ENCODE measurements at regions not wholly inside any gene's neighbourhood (a gene's known extent, or its start where the extent isn't known, plus 50 kb on each side); places are given as distances from the start of the nearest gene placed in this dataset.

DNA sequence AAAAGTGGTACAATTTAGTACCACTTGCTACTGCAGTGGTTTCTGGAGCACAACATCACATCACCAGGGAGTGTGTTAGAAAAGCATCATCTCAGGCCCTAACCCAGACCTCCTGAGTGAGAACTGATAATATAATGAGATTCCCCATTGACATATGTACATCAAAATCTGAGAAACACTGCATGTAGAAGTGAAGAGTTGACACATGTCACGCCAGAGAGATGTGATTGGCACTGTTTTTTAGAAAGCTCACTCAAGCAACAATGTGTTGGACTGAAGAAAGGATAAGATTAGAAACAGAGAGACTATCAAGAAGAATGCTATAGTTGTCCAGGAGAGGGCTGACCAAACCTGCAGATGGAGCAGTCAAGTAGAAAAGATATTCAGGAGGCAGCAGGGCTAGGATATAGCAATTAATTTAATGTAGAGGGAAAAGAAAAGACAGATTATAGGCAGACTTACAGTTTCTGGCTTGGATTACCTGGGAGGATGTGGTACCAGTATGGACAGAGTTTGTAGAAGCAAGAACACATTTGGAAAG is 324.4 kb upstream of the ADAMTSL1 start:
- DNase-seq (ENCODE audit: low spot score): no peak

DNA sequence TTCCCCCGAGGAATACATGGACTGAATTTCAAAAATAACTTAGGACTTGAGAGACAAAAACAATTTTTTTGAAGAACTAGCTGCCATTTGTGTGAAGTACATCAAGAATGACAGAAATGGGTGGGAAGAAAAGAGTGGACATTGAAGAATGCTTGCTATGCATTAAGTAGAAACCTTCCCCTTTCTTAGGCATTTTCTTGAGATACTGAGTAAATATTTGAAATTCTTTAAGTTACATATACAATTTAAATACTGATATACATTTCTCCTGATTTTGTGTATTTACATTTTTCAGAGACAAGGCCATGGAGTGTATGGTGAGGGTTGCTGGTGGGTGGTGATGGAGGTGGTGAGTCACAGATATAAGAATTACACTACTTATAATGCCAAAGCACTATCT is 319.3 kb upstream of the ADAMTSL1 start:
- DNase-seq (ENCODE audit: low spot score): no peak

DNA sequence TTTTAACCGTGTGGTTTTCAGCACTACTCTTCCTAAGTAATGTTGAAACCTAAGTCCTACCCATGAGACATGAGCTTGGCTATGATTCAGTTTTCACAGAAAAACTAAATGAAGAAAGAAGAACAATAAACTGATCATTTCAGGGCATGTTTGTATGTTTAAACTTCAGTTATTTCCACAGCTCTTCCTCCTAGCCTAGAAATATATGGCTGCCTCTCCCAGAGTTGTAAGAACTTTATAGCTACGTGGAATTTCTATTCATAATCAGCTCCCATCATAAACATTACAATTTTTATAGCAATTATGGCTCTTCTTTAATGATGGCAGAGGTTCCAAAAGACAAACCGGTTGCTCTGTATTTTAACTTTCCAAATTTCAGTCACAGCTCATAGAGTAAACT is 314.7 kb upstream of the ADAMTSL1 start:
- no peak for DNase-seq (ENCODE audit: low spot score)

DNA sequence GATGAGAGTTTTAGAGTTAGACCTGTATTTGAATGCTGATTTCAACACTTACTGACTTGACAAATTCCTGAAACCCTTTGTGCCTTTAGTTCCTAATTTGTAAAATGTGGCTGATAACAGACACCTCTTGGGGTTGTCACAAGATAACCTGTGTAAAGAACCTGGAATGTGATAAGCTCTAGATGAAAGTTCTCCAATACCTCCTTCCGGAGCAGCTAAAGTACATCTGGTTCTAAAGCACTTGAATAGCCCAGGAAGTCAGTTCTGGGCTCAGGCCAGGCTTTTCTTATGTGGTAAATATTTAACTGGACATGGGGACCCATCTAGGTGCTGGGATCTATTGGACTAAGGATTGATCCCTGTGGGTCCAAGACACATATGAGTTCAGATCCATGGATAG is 310.8 kb upstream of the ADAMTSL1 start:
- DNase-seq (ENCODE audit: low spot score): no peak

DNA sequence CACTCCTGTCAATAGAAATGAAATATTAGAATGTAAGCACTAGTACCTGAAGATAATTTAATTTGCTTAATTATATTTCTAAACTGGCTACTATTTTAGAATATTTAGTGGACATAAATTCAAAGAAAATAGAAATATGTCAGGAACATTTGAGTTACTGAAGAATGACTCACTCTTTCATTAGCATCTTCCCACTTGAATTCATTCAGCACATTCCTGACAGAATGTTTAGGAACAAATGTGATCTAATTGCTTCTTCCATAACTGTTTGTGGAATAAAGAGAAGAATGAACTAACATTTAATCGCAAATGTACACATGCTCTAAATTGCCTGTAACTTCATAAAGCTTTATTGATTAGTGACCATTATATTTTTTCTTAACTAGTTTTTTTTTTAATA is 306.2 kb upstream of the ADAMTSL1 start:
- DNase-seq (ENCODE audit: low spot score): no peak

DNA sequence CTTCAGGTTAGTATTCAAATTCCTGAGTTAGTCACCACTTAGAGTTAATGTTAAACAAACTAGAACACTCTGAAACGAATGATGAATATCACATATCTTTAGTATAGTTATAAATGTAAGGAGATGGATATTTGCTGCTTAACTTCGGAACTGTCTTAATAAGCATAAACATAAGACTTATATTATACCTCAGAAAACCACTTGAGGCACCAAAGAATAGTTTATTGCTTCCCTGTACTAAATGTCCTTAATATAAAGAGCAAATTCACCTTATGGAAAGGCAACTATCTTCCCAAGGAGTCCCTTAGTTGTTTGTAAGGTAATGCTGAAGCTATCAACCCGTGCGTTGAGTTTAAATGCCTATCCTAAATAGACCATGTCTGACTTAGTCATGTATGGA is 300.0 kb upstream of the ADAMTSL1 start:
- DNase-seq (ENCODE audit: low spot score): no peak

DNA sequence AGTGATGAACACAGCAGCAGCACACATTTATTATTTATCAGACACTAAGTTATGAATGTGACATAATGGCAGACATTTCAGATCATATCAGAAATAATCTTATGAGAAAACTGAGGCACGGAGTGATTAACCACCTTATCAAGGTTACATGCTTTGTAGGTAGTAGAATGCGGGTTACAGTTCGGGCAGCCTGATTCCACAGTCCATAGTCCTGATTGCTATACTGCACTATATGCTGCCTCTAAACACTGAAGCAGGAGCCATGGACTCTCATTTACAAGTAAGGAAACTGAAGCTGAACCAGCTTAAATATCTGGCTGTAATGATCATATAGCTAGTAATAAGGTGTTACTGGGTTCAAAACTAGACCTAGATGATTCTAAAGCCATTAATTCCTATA is 291.3 kb upstream of the ADAMTSL1 start:
- no peak for DNase-seq (ENCODE audit: low spot score)

DNA sequence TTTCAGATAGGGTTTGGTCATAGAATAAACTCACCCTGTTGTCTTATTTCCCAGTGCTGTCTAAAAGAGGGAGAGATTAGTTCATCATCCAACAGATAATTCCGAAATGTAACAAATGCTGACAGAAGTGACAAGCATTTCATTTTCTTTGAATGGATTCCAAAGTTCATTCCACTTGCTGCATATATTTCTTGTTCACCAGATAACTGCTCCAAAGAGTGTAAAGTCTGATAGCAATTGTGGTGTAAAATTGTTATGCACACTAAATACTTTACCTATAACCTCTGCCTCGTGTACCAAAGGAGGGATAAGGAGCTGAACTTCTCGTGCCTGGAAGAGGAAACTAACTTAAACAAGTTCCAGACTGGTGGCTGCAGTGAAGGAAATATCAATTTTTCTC is 290.0 kb upstream of the ADAMTSL1 start:
- DNase-seq (ENCODE audit: low spot score): no peak

DNA sequence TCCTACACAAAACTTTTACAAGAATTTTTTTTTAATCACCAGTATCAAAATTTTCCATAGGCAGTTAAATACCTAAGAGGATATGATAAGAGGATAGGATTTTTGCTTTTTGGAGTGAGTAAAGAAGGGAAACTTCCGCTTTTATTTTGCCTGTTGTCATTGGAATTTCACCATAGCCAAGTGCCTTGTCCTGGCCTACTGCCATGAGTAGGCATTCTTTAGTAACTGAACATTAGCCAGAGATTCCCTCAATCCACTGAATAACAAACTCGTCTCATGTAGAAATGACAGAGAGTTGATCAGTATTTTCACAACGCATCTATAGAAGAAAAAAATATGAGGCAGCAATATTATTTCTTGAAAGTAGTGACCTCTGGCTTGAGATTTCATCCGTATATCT is 289.6 kb upstream of the ADAMTSL1 start:
- no peak for DNase-seq (ENCODE audit: low spot score)

DNA sequence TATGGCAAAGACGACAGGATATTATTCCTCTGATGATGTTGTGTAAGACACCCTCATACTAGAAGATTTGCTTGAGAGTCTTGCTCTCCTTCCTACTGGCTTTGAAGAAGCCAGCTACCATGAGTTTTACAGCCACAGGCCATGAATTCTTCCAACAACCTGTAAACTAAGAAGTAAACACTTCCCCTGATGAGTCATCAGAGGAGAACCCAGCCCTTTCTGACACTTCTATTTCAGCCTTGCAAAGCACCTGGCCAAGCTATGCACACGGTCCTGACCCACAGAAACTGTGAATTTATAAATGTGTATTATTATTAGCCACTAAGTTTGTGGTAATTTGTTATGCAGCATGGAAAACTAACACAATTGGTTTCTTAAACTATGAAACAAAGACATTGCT is 288.8 kb upstream of the ADAMTSL1 start:
- no peak for DNase-seq (ENCODE audit: low spot score)

DNA sequence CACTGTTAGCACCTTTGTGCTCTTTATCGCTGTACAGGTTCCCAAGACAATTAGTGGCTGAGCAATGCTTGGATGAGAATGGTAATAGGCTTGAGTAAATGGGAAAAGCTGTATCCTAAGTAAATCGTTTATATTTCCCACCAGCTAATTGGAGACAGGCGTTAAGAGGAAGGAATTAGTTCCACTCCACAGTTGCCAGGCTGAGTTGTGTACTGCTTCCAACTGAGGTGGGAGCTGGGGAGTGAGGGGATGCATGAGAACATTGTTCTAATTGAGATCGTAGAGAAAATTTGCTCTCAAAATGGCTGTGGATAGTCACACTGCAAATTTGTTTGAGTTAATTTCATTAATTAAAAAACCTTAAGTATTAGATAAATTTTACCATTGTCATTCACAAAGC is 285.0 kb upstream of the ADAMTSL1 start:
- DNase-seq (ENCODE audit: low spot score): no peak

DNA sequence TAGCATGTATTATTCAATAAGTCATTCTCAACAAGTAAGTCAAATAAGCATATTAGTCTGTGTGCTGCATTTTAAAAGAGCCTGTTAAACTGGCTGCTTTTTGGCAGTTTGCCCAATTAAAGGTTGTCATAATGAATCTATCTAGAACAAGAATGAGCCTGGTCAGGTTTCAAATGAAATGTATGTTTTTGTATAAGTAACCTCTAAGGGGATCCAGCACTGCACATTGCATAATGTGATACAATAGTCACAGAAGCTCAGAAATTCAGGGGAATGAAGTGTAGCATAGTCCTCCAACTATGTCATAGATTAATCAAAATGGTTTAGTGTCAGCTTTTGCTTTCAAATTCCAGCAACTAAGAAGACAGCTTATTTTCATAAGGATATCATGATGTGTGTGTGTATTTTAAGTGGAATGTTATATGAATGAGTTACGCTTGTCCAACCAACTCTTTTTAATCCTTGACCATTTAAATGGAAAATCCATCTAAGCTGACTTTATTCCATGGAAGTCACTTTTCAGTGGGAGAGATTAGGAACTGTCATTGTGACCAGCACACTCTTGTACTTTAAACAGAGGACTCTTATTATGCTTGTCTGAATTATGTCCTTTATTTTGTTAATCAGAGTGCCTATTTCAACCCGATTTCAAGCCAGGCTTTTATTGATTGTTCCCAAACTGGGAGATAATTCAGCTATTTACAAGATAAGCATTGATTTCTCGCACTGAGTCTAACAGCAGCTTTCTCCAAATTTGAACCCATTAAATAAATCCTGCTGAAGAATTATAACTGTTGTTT is 283.9 kb upstream of the ADAMTSL1 start:
- peak; percentile 4 for DNase-seq (ENCODE audit: low spot score)

DNA sequence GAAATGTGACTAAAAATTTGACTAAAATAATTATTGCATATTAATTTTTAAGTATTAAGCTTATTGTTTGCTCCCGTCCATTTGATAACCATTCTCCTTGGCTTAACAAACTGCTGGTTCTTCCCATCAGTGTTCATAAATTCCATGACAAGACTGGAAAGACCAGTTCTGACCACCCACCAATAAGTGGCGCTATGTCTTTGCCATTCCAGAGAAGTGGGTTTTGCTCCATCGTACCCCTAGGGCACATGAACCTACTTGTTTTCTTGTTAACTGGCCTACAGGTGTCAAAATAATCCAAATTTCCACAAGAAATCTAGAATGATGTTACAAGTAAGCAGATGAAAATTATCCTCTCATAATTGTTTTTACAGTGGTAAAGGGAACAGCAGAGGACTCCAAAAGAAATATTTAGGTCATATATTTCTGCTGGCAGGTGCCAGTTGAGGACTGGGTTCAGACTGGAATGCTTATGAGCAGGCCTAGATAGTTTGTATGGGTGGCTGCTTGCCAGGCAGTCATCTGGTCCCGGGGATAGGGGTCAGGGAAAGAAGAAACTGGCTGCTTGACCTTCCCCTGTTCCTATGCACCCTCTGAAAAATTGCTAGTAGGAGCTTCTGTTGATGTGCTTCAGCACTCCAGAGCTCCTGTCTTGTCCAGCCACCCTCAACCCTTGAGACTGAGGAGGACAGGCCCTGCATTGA is 283.1 kb upstream of the ADAMTSL1 start:
- DNase-seq (ENCODE audit: low spot score): peak; percentile 4

DNA sequence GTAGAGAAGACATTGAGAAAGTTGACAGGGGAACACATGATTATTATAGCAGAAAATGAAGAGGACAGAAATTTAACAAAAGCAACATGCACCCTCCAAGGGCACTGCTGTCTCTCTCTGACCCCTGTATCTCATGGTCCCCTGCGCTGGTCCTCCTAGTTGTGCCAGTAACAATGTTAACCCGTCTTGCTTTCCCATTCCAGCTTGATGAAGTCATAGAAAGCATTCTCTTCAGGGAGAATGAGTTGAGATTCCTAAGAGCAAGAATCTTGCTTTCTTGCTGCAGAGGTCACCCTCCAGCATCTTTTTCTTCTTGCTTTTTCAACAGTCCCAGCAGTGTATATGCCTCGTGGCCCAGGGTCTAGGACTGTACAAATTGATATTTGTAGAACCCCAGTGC is 279.6 kb upstream of the ADAMTSL1 start:
- DNase-seq (ENCODE audit: low spot score): no peak

DNA sequence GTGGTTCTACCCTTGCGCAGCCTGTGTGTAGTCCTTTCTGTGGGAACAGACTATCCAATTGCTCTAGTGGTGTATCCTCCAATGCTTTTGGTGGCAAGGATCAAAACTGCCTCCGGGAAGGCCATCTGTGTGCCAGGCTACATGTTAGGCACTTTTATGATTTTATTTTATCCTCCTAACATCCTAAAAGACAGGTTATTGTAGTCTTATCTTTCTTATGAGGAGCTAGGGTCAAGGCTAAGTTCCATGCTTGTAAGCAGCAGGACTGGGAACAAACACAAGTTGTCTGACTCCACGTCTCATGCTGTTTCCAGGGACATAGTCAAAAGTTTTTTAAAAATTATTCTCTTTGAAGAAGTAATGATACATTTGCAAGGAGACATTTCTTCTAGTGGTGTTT is 278.7 kb upstream of the ADAMTSL1 start:
- DNase-seq (ENCODE audit: low spot score): no peak

DNA sequence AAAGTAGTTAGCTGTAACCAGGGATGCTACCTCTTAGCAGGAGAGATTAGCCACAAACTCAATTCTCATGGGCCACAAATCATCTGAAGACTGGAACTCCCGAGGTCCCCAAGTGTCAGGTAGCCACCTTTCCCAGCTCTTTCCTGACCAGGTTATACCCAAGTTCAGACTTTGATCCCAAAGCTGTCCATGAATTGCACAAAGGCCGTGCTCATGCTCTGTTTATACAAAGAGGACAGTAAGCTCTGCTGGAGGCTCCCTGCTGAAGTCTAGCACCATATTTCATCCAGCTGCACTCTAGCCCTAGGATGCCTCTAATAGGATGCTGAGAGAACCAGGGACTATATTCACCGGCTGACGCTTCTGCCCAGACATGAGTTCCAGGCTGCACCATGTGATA is 271.0 kb upstream of the ADAMTSL1 start:
- no peak for DNase-seq (ENCODE audit: low spot score)

DNA sequence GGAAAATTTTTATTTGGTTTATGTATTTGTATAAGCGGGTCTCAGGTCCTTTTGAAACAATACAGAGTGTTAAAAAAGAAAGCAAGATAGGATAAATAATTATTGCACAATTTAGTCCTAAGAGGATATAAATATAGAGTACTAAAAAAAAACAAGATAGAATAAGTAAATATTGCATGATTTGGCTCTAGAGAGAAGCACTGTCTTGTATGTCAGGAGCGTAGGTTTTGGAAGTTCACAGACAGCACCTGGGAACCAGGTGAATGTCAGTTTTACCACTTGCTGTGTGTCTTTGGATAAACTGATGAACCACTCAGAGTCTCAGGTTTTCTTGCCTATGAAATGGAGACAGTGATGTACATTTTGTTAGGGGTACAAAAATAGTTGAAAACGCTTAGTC is 266.2 kb upstream of the ADAMTSL1 start:
- no peak for DNase-seq (ENCODE audit: low spot score)

DNA sequence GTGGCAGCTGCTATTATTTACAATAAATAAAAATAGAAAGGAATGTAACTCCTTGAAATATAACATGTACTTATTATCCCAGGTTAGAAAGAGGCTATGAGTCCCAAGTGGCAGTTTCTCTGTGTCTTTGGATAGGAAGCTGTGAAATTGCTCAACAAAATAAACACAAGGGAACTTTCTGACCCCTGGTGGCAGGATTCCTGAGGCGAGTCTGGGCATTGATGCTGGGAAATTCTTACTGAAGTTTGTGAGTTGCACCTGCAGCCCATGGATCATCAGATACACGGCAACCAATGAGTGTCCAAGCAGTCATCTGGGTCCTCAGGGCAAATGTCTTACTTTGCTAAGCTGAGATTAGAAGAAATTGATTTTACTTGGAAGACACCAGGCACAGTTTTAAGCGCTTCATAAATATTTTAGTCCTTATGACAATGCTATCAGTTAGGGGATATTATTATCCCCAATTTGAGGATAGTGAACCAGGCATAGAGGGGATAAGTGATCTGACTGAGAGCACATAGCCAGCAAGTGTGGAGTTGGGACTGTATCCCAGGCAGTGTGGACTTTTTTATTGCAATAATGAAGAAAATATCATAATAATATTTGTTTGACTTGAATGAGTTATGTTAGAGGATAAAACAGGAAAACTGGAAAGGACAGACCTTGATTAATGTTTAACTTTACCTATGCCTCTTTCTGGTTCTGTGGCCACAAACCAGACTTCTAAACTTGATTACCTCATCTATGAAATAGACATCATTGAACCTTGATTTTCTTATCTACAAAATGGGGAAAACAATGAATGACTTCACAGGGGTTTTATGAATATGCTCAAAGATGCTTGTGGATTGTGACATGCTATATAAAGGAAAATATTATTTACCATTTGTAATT is 265.5 kb upstream of the ADAMTSL1 start:
- DNase-seq (ENCODE audit: low spot score): peak; percentile 48

DNA sequence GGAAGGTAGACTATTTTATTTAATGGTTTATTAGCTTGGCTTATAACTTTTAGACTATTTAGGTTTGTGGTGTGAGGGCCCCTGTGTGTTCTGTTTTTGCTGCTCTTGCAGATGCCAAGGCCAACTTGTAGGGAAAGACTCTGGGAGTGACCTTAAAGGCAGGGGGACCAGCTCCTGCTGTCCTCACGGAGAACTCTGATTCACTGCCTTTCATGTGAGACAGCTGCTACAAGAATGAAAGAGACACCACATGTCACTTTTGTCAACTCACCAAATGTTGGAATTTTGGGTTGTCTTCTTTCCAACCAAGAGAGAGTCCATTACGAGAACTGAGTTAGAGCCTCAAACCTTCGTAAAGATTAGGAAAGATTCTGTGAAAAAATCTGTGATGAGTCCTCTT is 258.3 kb upstream of the ADAMTSL1 start:
- DNase-seq (ENCODE audit: low spot score): peak; percentile 37

DNA sequence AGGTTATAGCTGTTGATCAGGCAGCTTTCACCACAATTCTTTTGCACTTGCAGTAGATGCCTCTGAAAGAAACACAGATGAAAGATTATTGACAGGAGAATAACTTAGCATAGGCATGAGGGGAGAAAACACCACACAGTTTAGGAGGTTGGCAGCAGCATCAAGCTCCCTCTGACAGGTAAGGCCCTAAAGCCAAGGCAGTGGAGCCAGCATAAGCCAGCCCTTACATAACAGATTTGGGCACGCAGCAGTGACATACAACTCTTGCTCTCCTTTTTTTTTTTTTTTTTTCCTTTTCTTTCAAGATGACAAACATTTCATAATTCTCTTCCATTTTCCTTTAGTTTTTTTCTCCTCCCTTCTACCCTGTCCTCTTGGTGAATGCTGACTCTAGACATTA is 257.6 kb upstream of the ADAMTSL1 start:
- peak; percentile 86 for DNase-seq (ENCODE audit: low spot score)

DNA sequence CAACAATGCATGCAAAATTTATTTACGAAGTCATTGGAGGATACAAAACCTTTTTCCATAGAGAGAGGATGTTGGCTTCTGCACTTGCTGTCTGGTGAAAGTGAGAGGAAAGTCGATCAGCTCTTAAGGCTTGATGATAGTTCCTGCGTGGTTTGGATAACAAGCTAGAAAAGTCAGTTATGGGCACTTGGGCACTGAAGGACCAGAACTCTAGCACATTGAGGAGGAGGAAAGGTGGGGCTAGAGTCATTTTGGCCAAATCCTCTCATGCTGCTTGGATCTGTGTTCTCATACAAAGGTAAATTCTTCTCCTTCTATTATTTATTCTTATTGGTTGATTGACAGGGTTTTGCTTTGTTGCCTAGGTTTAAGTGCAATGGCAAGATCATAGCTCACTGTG is 245.9 kb upstream of the ADAMTSL1 start:
- no peak for DNase-seq (ENCODE audit: low spot score)

DNA sequence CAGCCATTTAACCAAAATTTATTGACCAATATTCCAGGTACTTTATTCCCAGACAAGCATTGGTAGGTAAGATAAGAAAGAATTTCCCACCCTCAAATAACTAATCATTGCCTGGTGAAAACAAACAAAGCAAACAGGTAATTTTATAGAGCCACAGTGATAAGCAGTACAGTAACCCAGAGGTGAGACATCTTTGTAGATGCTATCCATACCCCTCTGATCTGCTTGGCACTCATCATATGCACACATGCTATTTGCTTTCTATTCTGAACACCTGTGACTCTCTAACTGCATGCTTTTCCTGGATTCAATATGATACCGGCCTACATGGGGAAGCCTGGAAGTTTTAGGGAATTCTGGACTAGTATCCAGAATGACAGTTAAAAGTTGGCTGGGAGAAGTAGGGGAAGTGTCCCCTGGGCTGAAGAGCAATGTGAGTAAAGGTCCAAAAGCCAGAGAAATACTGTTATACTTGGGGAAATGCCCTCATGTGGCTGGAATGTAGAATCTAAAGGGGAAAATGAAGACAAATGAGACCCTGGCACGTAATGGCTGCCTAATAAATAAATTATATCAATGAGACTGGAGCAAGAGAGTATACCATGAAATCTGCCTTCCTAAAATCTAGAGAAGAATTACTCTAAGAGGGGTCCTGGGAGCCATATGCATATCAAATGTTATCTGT is 243.8 kb upstream of the ADAMTSL1 start:
- no peak for DNase-seq (ENCODE audit: low spot score)

All from cerebellar cortex (tissue), 1 donor.